Tibial nerve (tissue), 4 donors: ENCODE measurements at regions not wholly inside any gene's neighbourhood (a gene's known extent, or its start where the extent isn't known, plus 50 kb on each side); places are given as distances from the start of the nearest gene placed in this dataset.
A peak's percentile ranks its signal among the peaks of the same experiment; 100 is the strongest.

ENCODE experiments used
- DNase-seq, 2 donors: peaks; one replicate each; pipeline ENCODE4 v3.0.0-alpha.2; 2019; ENCODE audit warnings: low spot score in 2 of 2
- H3K27ac ChIP-seq, 4 donors: fragments of 200-600 bp; sonication (generic) in 3 of 4; one replicate each; pipeline ENCODE4 v1.5.1; 2017 to 2019; ENCODE audit warnings: mild to moderate bottlenecking in 1 of 4
- H3K27me3 ChIP-seq, 2 donors: fragments of 200-600 bp; sonication (generic) in 1 of 2; one replicate each; pipeline versions ENCODE4 v1.5.1 to v1.6.0; 2017 to 2019
- H3K36me3 ChIP-seq, 3 donors: fragments of 200-600 bp; sonication (generic); one replicate each; pipeline ENCODE4 v1.5.1; 2018 to 2019
- H3K4me1 ChIP-seq, 4 donors: fragments of 200-600 bp; sonication (generic) in 3 of 4; one replicate each; pipeline ENCODE4 v1.5.1; 2017 to 2019
- H3K4me3 ChIP-seq, 4 donors: fragments of 200-600 bp; sonication (generic) in 3 of 4; one replicate each; pipeline ENCODE4 v1.5.1; 2017 to 2019; ENCODE audit warnings: mild to moderate bottlenecking in 1 of 4, moderate library complexity in 1 of 4
- H3K9me3 ChIP-seq, 4 donors: fragments of 200-600 bp; sonication (generic) in 3 of 4; one replicate each; pipeline ENCODE4 v1.5.1; 2017 to 2019
- EP300 ChIP-seq, 2 donors: sonication (generic); formaldehyde crosslinking; IDR thresholded peaks; one replicate each; pipeline ENCODE4 v1.6.1; 2017; ENCODE audit warnings: antibody characterized with exemption in 2 of 2, mild to moderate bottlenecking in 1 of 2
- POLR2A ChIP-seq, 2 donors: fragments of 450-650 bp; IDR thresholded peaks; one replicate each; pipeline ENCODE4 v1.6.1; 2017; ENCODE audit warnings: antibody characterized with exemption in 2 of 2, mild to moderate bottlenecking in 2 of 2, moderate library complexity in 2 of 2
- WGBS, 2 donors: methylation state at CpG; one replicate each; pipeline ENCODE4 v1.1.5; 2018; 5-methylcytosine and 5-hydroxymethylcytosine counted together
- TF ChIP-seq, protein P1 (sequence below), 5 experiments: fragments of 200-600 bp in 3 of 5; fragments of 450-650 bp in 2 of 5; sonication (generic) in 3 of 5; IDR thresholded peaks; one replicate each; pipeline ENCODE4 v1.5.1; 2016 to 2019; ENCODE audit warnings: antibody characterized with exemption in 5 of 5, mild to moderate bottlenecking in 3 of 5, moderate library complexity in 2 of 5

DNA sequence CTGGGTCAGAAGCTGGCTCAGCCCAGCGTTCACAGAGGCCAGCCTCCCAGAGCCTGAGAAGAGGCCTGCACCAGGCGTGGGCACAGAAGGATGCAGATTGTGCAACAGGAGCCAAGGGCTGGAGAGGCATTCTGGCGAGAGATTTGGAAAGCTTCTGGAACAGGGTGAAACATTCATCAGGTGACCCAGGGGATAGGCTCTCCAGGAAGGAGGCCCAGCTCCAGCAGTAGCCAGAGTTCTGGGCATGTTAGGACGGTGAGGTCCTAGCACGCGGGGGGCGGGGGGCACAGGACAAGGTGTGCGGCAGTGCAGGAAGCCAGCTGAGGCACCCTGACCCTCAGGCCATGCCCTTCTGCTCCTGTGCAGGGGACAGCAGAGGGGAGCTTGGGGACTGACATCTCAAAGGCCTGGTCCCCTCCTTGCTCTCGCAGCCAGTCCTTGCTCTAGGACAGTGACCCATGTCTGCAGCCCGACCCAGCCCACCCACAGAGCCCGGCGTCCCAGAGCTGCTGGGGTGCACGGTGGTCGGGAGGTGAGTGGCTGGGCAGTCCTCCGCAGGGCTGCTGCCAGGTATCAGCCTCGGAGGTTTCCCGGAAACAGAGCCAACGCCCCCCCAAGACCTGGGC lies 111.7 kb upstream of the KLF13 start:
- Histone ChIP-seq H3K27me3 (no peaks in the 10 kb centered on the region), H3K36me3 (no peaks in the 10 kb centered on the region), H3K27ac (peak overlapping the region; percentile 90 to 99 (median 96)), H3K9me3 (peaks cover 0 to 8% (median 0%) of the 10 kb centered on the region in 4 donors), H3K4me3 (peak overlapping the region; percentile 56 to 65 (median 58)), H3K4me1 (peaks cover 0 to 55% (median 16%) of the 10 kb centered on the region in 4 donors)
- peak; percentile 38 to 45 for DNase-seq
- peak in 1 of 2 donors; percentile 84 for TF ChIP-seq EP300 (IDR thresholded peaks at IDR 0.05)
- TF ChIP-seq, protein P1, sequence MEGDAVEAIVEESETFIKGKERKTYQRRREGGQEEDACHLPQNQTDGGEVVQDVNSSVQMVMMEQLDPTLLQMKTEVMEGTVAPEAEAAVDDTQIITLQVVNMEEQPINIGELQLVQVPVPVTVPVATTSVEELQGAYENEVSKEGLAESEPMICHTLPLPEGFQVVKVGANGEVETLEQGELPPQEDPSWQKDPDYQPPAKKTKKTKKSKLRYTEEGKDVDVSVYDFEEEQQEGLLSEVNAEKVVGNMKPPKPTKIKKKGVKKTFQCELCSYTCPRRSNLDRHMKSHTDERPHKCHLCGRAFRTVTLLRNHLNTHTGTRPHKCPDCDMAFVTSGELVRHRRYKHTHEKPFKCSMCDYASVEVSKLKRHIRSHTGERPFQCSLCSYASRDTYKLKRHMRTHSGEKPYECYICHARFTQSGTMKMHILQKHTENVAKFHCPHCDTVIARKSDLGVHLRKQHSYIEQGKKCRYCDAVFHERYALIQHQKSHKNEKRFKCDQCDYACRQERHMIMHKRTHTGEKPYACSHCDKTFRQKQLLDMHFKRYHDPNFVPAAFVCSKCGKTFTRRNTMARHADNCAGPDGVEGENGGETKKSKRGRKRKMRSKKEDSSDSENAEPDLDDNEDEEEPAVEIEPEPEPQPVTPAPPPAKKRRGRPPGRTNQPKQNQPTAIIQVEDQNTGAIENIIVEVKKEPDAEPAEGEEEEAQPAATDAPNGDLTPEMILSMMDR (IDR thresholded peaks at IDR 0.05), result no peak
- WGBS, 2 donors, result 21 to 46% methylated on average over 10 to 13 of the region's 18 CpGs

DNA sequence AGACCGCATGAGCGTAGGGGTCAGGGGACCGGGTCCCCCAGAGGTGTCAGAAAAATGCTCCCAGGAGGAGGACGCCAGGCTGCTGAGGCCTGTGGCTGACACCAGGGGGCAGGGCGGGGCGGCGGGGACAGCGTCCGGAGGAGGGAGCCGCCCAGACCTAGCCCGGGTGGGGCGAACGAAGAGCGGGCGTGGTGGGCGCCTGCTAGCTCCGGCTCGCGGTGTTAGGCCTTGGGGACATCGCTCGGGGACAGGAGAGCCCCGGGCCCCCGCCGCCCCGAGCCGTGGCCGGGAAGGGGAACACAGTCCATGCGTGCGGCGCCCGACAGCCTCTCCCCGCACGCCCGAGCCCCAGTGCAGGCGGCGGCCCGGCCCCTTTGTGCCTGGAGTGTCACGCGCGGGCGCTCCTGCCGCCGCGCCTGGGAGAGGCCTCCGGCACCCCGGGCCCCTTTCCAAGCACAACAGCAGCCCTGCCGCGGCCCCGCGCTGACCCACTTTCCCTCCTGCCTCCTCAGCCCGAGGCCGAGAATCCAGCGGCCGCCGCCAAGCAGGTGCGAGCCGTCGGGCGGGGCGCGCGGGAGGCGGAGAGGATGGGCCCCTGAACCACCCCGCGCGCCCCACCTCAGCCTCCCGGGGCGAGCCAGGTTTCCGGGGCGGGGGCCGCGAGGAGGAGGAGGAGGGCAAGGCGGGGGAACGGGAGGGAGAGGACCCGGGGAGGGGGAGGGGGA lies 111.0 kb upstream of the KLF13 start:
- DNase-seq, result peak; percentile 59 to 67
- H3K4me1 ChIP-seq, result peaks cover 0 to 55% (median 16%) of the 10 kb centered on the region in 4 donors
- no peaks in the 10 kb centered on the region for H3K27me3 ChIP-seq
- 1 to 4% methylated on average over 15 to 50 of the region's 75 CpGs for WGBS, 2 donors
- TF ChIP-seq EP300 (IDR thresholded peaks at IDR 0.05) (peak in 1 of 2 donors; percentile 65), POLR2A (IDR thresholded peaks at IDR 0.05) (peak in 1 of 2 donors; percentile 32)
- TF ChIP-seq, protein P1 (IDR thresholded peaks at IDR 0.05), result peak; percentile 91 to 96 (median 94)
- H3K36me3 ChIP-seq, result no peaks in the 10 kb centered on the region
- H3K27ac ChIP-seq, result peak overlapping the region; percentile 90 to 99 (median 96)
- peaks cover 0 to 8% (median 0%) of the 10 kb centered on the region in 4 donors for H3K9me3 ChIP-seq
- peak overlapping the region; percentile 56 to 65 (median 58) for H3K4me3 ChIP-seq

DNA sequence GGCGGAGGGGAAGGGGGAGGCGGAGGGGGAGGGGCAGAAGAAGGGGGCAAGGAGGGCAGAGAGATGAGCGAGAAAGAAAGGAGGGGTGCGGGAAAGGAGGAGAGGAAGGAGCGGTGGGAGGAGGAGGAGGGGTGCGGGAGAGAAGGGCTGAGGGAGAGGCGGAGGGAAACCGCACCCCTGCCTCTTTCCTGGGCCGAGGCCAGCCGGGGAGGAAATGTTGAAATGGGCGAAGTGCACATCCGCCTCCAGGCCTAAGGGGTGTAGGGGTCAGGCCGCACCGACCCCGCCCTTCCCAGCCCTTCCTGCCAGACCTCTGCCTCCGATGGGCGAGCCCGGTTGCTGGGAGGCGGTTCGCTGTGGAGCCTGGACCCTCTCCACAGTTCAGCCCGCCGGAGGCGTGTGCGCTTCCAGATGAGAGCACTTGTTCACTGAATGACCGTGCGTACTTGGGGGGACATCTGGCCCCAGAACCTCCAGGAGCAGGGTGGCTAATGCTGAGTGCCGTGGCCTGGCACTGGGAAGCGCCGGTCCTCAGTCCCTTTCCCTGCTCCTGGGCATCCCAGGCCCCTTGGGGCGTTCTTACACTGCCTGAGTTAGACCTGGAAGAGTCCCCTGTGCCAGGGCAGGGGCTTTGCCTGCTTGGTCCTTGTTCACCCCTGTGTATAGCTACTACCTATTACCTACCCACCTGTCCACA lies 110.3 kb upstream of the KLF13 start:
- Histone ChIP-seq H3K4me1 (peaks cover 0 to 55% (median 16%) of the 10 kb centered on the region in 4 donors), H3K36me3 (no peaks in the 10 kb centered on the region), H3K4me3 (peak overlapping the region; percentile 56 to 65 (median 58)), H3K27ac (peak overlapping the region; percentile 90 to 99 (median 96)), H3K27me3 (no peaks in the 10 kb centered on the region), H3K9me3 (peaks cover 0 to 3% (median 0%) of the 10 kb centered on the region in 4 donors)
- 5 to 10% methylated on average over 19 to 22 of the region's 30 CpGs for WGBS, 2 donors
- peak; percentile 87 to 89 for DNase-seq
- TF ChIP-seq, protein P1 (IDR thresholded peaks at IDR 0.05), result peak in 1 of 5 experiments; percentile 10
- TF ChIP-seq EP300 (IDR thresholded peaks at IDR 0.05) (peak; percentile 50 to 88), POLR2A (IDR thresholded peaks at IDR 0.05) (no peak)

DNA sequence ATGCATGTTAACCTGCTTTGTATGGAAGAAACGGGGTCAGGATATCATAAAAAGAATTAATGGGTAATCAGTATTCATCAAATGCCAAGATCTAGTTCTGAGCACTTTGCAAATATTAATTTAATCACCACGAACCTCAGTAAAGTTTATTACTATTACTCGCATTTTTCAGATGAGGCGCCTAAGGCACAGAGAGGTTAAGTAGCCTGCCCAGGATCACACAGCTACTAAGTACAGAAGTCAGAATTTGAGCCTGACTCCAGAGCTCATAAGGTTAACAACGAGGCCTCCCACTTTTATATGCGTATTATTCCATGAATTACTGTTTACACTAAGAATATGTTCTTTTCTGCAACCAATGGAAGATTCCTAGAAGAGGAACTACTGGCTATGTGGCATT lies 109.6 kb upstream of the KLF13 start:
- TF ChIP-seq, protein P1 (IDR thresholded peaks at IDR 0.05), result no peak
- Histone ChIP-seq H3K4me3 (no peak overlapping the region), H3K4me1 (peaks cover 0 to 56% (median 16%) of the 10 kb centered on the region in 4 donors), H3K27ac (peak overlapping the region in 3 of 4 donors; percentile 96 to 99 (median 96)), H3K9me3 (no peaks in the 10 kb centered on the region), H3K36me3 (no peaks in the 10 kb centered on the region), H3K27me3 (no peaks in the 10 kb centered on the region)
- WGBS, 2 donors, result 83 to 84% methylated on average over 6 of the region's 6 CpGs
- no peak for DNase-seq
